Activated T-cell treated with anti-CD3 and anti-CD28 coated beads, Interleukin-2, amount 50 U/mL, for 24 hours (primary cell): ENCODE measurements at regions not wholly inside any gene's neighbourhood (a gene's known extent, or its start where the extent isn't known, plus 50 kb on each side); places are given as distances from the start of the nearest gene placed in this dataset.

Source experiments
- DNase-seq: peaks from one replicate; pipeline ENCODE4 v3.0.0-alpha.2; 2020
- H3K27ac Mint-ChIP-seq: 2 replicates; pipeline ENCODE4 v1.8.0; 2020; ENCODE audit warnings: mild to moderate bottlenecking, mixed read lengths
- H3K27me3 Mint-ChIP-seq: 2 replicates; pipeline ENCODE4 v1.8.0; 2020; ENCODE audit warnings: mixed read lengths
- H3K36me3 Mint-ChIP-seq: 2 replicates; pipeline ENCODE4 v1.8.0; 2020; ENCODE audit warnings: low read depth, mixed read lengths
- H3K4me1 Mint-ChIP-seq: 2 replicates; pipeline ENCODE4 v1.8.0; 2020; ENCODE audit warnings: low read depth, mixed read lengths
- H3K4me3 Mint-ChIP-seq: 2 replicates; pipeline ENCODE4 v1.8.0; 2020; ENCODE audit warnings: mild to moderate bottlenecking, moderate library complexity, mixed read lengths
- H3K9me3 Mint-ChIP-seq: 2 replicates; pipeline ENCODE4 v1.8.0; 2020; ENCODE audit warnings: mixed read lengths

DNA sequence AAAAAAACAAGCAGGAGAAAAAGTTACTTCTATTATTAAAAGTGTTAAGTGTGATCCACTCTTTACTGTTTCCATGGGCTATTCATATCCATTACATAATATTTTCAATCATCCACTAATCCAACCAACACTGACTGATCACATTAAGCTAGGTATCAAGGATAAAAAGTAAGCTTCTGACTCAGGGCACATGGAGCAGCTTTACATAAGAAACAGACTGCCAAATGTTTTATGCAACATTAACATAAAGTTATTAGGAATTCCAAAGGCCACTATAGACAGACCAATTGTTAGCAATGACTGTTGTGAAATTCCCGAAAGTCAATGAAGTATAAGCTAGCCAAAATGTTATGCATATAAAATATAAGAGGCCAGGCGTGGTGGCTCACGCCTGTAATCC, 277.6 kb downstream of the ZEB2 start:
- Mint-ChIP-seq H3K4me3 (no peak overlapping the region), H3K36me3 (peaks cover 2% of the 10 kb centered on the region), H3K27me3 (no peaks in the 10 kb centered on the region), H3K4me1 (peaks cover 44% of the 10 kb centered on the region), H3K27ac (no peak overlapping the region), H3K9me3 (peaks cover 6% of the 10 kb centered on the region)
- no peak for DNase-seq

DNA sequence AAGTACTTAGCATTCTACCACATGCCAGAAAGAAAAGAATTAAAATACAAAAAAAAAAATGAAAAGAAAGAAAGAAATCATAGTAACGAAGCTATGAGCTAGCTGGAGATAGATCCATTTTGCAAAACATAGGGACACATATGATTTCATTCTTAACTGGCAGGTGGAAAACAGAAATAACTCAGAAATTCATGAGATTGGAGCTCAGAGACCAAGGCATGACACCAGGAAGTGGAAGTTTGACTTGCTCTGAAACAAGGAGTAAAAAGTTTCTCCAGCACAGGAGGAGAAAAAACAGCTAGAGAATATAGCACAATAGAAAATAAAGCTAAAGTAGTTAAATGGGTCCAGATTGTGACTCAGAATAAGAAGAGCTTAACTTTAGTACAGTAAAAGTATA, 278.1 kb downstream of the ZEB2 start:
- Mint-ChIP-seq H3K4me1 (peaks cover 48% of the 10 kb centered on the region), H3K9me3 (peaks cover 6% of the 10 kb centered on the region), H3K36me3 (peaks cover 2% of the 10 kb centered on the region), H3K27ac (peak overlapping the region; percentile 7), H3K4me3 (no peak overlapping the region), H3K27me3 (no peaks in the 10 kb centered on the region)
- DNase-seq, result no peak

DNA sequence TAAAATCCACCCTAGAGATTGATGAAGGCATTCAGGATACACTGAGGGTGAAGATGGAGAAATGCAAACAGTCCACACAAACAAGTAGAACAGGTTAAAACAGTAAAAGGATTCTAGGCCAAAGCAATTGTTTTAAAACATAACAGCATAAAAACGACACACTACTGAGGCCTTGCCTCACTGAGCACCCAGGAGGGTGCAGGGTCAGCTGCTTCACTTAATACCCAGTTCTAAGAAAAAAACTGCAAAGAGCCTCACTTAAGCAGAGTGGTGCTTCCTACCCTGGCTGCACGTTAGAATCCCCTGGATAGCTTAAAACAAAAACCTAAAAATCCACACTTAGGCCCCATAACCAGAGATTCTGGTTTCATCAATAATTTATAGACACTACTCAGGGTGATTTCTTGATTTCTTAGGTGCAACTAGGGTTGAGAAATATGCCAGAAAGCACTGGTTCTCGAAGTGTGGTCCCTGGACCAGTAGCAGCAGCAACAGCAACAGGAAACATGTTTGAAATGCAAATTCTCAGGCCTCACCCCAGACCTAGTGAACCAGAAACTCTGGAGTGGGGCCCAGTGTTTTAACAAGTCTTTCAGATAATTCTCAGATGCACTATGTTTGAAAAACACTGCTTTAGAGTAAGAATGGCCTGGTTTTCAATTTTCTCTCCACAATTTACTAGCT, 279.1 kb downstream of the ZEB2 start:
- no peak overlapping the region for H3K4me3 Mint-ChIP-seq
- no peaks in the 10 kb centered on the region for H3K27me3 Mint-ChIP-seq
- H3K36me3 Mint-ChIP-seq, result no peaks in the 10 kb centered on the region
- no peak for DNase-seq
- H3K27ac Mint-ChIP-seq, result peak overlapping the region; percentile 47
- peaks cover 4% of the 10 kb centered on the region for H3K9me3 Mint-ChIP-seq
- peaks cover 54% of the 10 kb centered on the region for H3K4me1 Mint-ChIP-seq

- DNase-seq, result no peak
- Mint-ChIP-seq H3K27ac (peak overlapping the region; percentile 44), H3K4me1 (peaks cover 61% of the 10 kb centered on the region)
These were observed 280.2 kb downstream of the ZEB2 start for GRCh38 chr2:144239726-144240125.

DNA sequence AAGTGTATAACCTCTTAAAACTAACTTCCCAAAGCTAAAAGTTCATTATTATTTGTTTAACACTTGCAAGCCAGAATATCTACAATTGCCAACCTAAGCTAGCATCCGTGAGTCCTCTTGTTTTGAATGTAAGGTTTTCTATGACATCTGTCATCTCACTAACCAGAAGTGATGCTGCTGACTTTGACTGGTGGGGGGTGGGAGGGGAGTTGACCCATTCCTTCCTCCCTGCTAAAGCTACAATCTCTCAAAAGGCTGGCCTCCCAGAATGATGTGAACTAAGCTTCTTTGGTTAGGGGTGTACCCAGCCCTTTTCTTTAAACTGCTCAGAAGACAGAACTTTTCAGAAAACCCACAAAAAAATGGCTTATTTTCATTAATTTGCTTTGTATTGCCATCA, 280.6 kb downstream of the ZEB2 start:
- no peaks in the 10 kb centered on the region for H3K27me3 Mint-ChIP-seq
- peaks cover 4% of the 10 kb centered on the region for H3K9me3 Mint-ChIP-seq
- peaks cover 66% of the 10 kb centered on the region for H3K4me1 Mint-ChIP-seq
- no peak overlapping the region for H3K4me3 Mint-ChIP-seq
- peaks cover 2% of the 10 kb centered on the region for H3K36me3 Mint-ChIP-seq
- DNase-seq, result no peak
- no peak overlapping the region for H3K27ac Mint-ChIP-seq

More at GRCh38 chr2:144239726-144240125, 280.2 kb downstream of the ZEB2 start:
- no peaks in the 10 kb centered on the region for H3K36me3 Mint-ChIP-seq
- no peak overlapping the region for H3K4me3 Mint-ChIP-seq
- no peaks in the 10 kb centered on the region for H3K27me3 Mint-ChIP-seq
- H3K9me3 Mint-ChIP-seq, result peaks cover 4% of the 10 kb centered on the region

DNA sequence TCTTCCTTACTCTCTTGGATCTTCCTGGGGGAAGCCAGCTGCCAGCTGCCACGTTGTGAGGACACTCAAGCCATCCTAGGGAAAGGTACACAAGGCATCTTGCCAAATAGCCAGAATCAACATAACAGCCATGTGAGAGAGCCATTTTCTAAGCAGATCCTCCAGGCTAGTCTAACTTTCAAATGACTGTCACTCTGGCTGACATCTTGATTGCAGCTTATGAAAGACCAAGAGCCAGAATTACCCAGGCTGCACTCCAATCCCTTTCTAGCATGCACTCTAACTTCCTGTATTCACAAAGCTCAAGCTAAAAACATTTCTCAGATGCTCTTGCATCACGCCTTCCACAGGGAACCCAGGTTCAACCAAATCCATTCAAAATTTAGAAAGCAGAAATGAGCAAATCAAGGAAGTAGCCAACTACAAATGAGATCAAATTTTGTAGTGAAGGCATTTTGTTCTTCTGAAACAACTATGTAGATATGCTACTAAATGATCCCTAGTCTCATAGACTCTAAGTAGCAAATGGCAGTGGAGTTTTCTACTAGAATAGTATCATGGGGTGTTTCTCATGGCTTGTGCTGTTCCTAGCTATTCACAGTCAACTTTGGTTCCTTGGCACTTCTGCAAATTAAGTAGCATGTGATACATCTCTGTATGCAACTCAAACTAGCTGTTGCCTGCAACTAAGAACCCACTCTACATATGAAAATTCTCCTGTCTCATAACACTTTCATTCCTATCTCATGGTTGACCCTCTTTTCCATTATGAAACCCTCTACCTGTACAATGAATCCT, 281.9 kb downstream of the ZEB2 start:
- peaks cover 4% of the 10 kb centered on the region for H3K36me3 Mint-ChIP-seq
- H3K4me3 Mint-ChIP-seq, result no peak overlapping the region
- peaks cover 4% of the 10 kb centered on the region for H3K9me3 Mint-ChIP-seq
- H3K27me3 Mint-ChIP-seq, result no peaks in the 10 kb centered on the region
- H3K27ac Mint-ChIP-seq, result peak overlapping the region; percentile 4
- DNase-seq, result no peak
- peaks cover 78% of the 10 kb centered on the region for H3K4me1 Mint-ChIP-seq

DNA sequence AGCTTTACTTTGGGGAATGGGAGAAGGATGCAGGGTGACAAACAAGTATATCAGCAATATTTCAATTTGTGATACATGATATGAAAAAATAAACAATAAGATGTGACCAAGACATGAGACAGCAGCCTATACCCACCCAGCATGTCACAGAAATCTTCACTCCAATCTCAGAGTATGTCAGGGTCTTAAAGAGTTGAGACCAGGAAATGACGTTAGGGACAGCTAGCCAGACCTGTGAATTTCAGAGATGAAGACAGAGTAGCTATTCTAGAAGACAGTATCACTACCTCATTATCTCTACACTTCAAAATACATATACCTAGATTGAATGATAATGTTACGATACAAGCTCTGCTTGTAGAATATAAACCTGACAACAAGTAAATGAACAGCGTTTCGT, 282.8 kb downstream of the ZEB2 start:
- H3K9me3 Mint-ChIP-seq, result peaks cover 4% of the 10 kb centered on the region
- H3K4me1 Mint-ChIP-seq, result peaks cover 80% of the 10 kb centered on the region
- no peak overlapping the region for H3K4me3 Mint-ChIP-seq

DNA sequence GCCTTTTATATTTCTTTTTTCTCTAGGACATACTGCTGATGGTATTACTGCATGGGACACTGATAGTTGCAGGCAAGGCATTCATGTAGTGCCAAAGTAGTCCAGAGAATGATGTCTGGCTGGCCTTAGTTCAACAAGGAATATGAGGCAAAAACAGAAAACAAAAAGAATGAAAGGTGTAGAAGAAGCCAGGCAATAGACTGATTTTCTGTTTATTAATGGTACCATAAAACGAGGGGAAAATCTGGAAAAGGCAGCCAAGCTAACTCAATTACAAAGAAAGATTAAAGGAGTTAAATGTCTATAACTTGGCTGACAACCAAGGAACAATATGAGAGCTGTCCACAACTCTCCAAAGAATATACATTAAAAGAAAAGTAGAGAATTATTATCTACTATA, 284.9 kb downstream of the ZEB2 start:
- DNase-seq, result no peak
- Mint-ChIP-seq H3K27me3 (no peaks in the 10 kb centered on the region), H3K27ac (no peak overlapping the region), H3K36me3 (peaks cover 4% of the 10 kb centered on the region), H3K4me1 (peaks cover 74% of the 10 kb centered on the region), H3K9me3 (peaks cover 4% of the 10 kb centered on the region), H3K4me3 (no peak overlapping the region)

More for the DNA sequence above, 282.8 kb downstream of the ZEB2 start:
- peaks cover 4% of the 10 kb centered on the region for H3K36me3 Mint-ChIP-seq
- no peak overlapping the region for H3K27ac Mint-ChIP-seq
- H3K27me3 Mint-ChIP-seq, result no peaks in the 10 kb centered on the region
- DNase-seq, result no peak

DNA sequence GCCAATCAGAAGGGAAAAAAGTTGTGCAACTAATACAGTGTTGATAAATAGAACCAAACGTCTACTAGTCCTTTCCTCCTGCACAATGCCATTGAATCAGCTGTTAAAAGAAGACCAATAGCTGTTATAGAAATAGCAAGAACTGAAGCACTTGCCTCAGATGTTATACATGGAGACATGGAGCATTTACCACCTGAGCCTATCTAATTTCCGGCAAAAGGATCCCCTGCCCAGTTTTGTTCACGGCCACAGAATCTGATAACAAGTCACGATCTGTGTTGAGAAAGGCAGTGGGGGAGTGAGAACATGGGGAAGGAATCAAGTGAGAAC, 285.4 kb downstream of the ZEB2 start:
- Mint-ChIP-seq H3K36me3 (peaks cover 6% of the 10 kb centered on the region), H3K27me3 (no peaks in the 10 kb centered on the region), H3K4me3 (peak overlapping the region; percentile 26), H3K9me3 (peaks cover 4% of the 10 kb centered on the region), H3K4me1 (peaks cover 71% of the 10 kb centered on the region), H3K27ac (peak overlapping the region; percentile 81)
- DNase-seq, result no peak

GRCh38 chr2:144233733-144234541, 286.0 kb downstream of the ZEB2 start:
- H3K4me3 Mint-ChIP-seq, result peak overlapping the region; percentile 32
- DNase-seq, result no peak
- peaks cover 4% of the 10 kb centered on the region for H3K9me3 Mint-ChIP-seq
- H3K27ac Mint-ChIP-seq, result peak overlapping the region; percentile 81
- peaks cover 75% of the 10 kb centered on the region for H3K4me1 Mint-ChIP-seq
- peaks cover 11% of the 10 kb centered on the region for H3K36me3 Mint-ChIP-seq
- no peaks in the 10 kb centered on the region for H3K27me3 Mint-ChIP-seq

DNA sequence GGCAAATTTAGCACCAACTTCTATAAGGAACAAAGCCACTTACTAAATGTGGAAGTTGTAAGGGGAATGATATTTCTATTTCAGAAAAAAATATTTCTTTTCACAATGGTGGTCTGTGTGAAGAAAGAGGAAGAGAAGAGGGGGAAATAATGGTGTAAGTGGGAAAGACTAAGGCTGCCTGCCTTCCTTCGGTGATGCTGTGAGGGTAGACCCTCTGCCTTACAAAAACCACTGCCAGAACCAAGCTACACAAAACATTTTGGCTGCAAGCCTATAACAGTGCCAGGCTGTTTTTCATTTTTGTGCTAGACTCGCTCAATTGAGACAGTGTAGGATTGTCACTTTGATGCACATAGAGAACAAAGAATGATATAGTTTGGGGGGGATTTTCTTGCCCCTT, 286.6 kb downstream of the ZEB2 start:
- Mint-ChIP-seq H3K36me3 (peaks cover 11% of the 10 kb centered on the region), H3K4me3 (peak overlapping the region; percentile 32), H3K27ac (peak overlapping the region; percentile 81), H3K4me1 (peaks cover 69% of the 10 kb centered on the region), H3K27me3 (no peaks in the 10 kb centered on the region), H3K9me3 (peaks cover 4% of the 10 kb centered on the region)
- no peak for DNase-seq

- DNase-seq, result no peak
- H3K36me3 Mint-ChIP-seq, result peaks cover 11% of the 10 kb centered on the region
- H3K27me3 Mint-ChIP-seq, result no peaks in the 10 kb centered on the region
- H3K27ac Mint-ChIP-seq, result no peak overlapping the region
- H3K4me3 Mint-ChIP-seq, result no peak overlapping the region
- H3K9me3 Mint-ChIP-seq, result no peaks in the 10 kb centered on the region
- H3K4me1 Mint-ChIP-seq, result peaks cover 54% of the 10 kb centered on the region
These were observed 289.4 kb downstream of the ZEB2 start for GRCh38 chr2:144230448-144231085.

DNA sequence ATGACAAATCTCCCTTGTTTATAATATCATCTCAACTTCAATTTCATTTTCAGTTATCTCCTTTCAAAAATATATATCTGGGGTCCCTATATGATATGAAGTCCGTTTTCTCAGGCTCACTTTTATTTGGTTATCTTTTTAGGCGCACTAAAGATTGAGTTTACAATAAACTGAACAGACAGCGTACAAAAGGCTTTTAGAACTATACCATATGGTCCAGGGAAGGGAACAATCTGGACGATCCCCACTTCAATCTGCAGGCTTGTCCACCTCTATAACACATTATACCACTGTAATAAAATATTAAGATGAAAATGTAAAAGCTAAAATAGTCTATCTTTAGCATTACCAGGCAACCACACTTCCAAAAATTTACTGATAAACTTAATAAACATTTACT, 289.9 kb downstream of the ZEB2 start:
- no peak overlapping the region for H3K4me3 Mint-ChIP-seq
- H3K27me3 Mint-ChIP-seq, result no peaks in the 10 kb centered on the region
- no peaks in the 10 kb centered on the region for H3K9me3 Mint-ChIP-seq
- H3K27ac Mint-ChIP-seq, result peak overlapping the region; percentile 46
- H3K4me1 Mint-ChIP-seq, result peaks cover 50% of the 10 kb centered on the region
- H3K36me3 Mint-ChIP-seq, result peaks cover 11% of the 10 kb centered on the region
- no peak for DNase-seq

- DNase-seq, result no peak
- H3K9me3 Mint-ChIP-seq, result no peaks in the 10 kb centered on the region
- peak overlapping the region; percentile 10 for H3K27ac Mint-ChIP-seq
- H3K4me3 Mint-ChIP-seq, result no peak overlapping the region
- peaks cover 43% of the 10 kb centered on the region for H3K4me1 Mint-ChIP-seq
- peaks cover 9% of the 10 kb centered on the region for H3K36me3 Mint-ChIP-seq
- H3K27me3 Mint-ChIP-seq, result no peaks in the 10 kb centered on the region
These were observed 290.6 kb downstream of the ZEB2 start for GRCh38 chr2:144229296-144229695.
